ENCODE measurements at regions not wholly inside any gene's neighbourhood (a gene's known extent, or its start where the extent isn't known, plus 50 kb on each side); places are given as distances from the start of the nearest gene placed in this dataset.
A peak's percentile ranks its signal among the peaks of the same experiment; 100 is the strongest.

DNA sequence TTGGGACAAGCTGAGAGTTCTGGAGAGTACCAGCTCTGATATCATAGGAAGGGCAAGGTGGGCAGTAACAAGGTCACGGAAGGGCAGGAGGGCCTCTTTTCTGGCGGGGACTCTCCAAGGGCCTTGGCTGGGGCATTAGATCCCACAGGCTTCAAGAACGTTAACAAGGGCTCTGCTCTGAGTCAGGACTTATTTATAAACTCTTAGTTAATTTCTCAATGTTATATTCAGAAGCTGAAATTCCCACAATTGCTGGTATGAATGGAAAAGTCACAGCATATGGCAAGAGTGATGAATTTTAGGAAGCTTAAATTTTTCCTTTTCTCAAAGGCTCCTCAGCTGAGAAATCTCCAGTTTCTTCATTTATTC lies 320.2 kb upstream of the TBC1D5 start:
- no peaks in the 10 kb centered on the region for H3K27me3 ChIP-seq (ENCODE audit: control insufficient read depth in 1 of 2, insufficient read depth in 1 of 2, low read length in 2 of 2)
- peak overlapping the region; percentile 74 for H3K9ac ChIP-seq (ENCODE audit: low read length)
- H3K9me3 ChIP-seq (ENCODE audit: control insufficient read depth, low read length): no peaks in the 10 kb centered on the region
- no peaks in the 10 kb centered on the region for H3K79me1 ChIP-seq (replicated peaks; ENCODE audit: low read length, poor library complexity, severe bottlenecking)
- no peak overlapping the region for H3K27ac ChIP-seq (ENCODE audit: low read length, poor library complexity, severe bottlenecking)
- no peak overlapping the region for H2AK5ac ChIP-seq (ENCODE audit: low read length, severe bottlenecking)
- WGBS: 83% methylated on average over 1 of the region's 3 CpGs
- no peak overlapping the region for H4K91ac ChIP-seq (ENCODE audit: low read length)
- no peak overlapping the region for H2BK120ac ChIP-seq (ENCODE audit: low read depth, low read length)
- no peaks in the 10 kb centered on the region for H3K36me3 ChIP-seq (ENCODE audit: control insufficient read depth in 1 of 2, insufficient read depth in 2 of 2, low read depth in 1 of 2, low read length in 2 of 2)
- H2BK5ac ChIP-seq (ENCODE audit: low read depth, low read length, poor library complexity, severe bottlenecking): no peak overlapping the region
- H3K4me2 ChIP-seq (ENCODE audit: low read length, poor library complexity, severe bottlenecking): no peak overlapping the region
- peaks cover 2% of the 10 kb centered on the region for H3K4me1 ChIP-seq (ENCODE audit: control insufficient read depth, insufficient read depth, low read depth, low read length)
- no peak for DNase-seq
- no peak overlapping the region for H3K18ac ChIP-seq (ENCODE audit: low read depth in 1 of 2, low read length in 2 of 2)
- no peak overlapping the region for H2BK12ac ChIP-seq (ENCODE audit: low read length in 2 of 2)
- H3K23ac ChIP-seq (ENCODE audit: low read length in 2 of 2): no peak overlapping the region
- H3K14ac ChIP-seq (ENCODE audit: low read length in 2 of 2): no peak overlapping the region
- no peak overlapping the region for H3K4ac ChIP-seq (ENCODE audit: low read depth in 1 of 2, low read length in 2 of 2)
- no peak overlapping the region for H2BK15ac ChIP-seq (ENCODE audit: low read depth, poor library complexity, severe bottlenecking)
- H4K8ac ChIP-seq (ENCODE audit: low read length): no peak overlapping the region
- no peak overlapping the region for H3K4me3 ChIP-seq (ENCODE audit: insufficient read depth in 1 of 2, low read depth in 1 of 2, low read length in 2 of 2)
- no peak overlapping the region for H2AFZ ChIP-seq (ENCODE audit: low read depth, low read length)

DNA sequence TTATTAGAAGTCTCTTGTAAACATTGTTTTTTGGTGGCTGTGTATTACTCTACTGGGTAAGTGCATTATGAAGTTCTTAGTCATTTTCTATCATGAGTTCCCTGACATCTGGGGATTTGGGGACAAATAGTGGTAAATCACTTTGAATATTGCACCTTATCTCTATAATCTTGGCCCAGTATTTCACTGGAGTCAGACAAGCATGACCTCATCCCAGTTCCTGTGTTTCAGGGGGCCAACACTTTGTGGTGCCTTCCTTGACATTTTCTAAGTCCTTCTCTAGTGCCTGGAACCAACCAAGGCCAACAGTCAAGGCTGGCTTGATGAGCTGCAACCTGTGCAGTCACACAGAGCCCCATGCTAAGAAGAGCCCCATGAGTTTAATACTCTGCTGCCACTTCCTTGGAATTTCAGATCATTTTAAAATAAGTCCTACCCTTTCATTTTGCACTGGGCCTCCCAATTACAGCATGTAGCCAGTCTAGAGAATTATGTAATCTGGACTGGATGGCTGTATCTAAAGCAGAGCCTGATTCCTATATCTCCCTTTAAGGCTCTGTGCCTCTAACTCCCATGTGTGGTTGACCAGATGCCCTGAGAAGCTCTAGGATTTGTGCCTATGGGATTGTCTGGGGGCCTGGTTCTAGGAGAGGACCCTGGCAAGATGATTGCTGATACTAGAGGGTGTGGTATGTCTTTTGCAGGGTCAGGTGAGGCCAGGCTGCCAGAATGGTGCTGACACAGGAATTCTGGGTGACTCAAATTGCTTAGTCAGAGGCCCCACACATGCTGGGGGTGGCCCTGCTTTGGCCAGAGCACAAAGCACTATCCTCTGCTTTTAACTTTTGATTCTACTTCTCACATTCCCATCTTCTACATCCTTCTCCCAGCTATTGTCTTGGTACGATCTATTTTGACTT lies 319.6 kb upstream of the TBC1D5 start:
- H3K27me3 ChIP-seq (ENCODE audit: control insufficient read depth in 1 of 2, insufficient read depth in 1 of 2, low read length in 2 of 2): no peaks in the 10 kb centered on the region
- no peaks in the 10 kb centered on the region for H3K79me1 ChIP-seq (replicated peaks; ENCODE audit: low read length, poor library complexity, severe bottlenecking)
- no peak overlapping the region for H3K4me2 ChIP-seq (ENCODE audit: low read length, poor library complexity, severe bottlenecking)
- no peak overlapping the region for H3K4me3 ChIP-seq (ENCODE audit: insufficient read depth in 1 of 2, low read depth in 1 of 2, low read length in 2 of 2)
- H2BK15ac ChIP-seq (ENCODE audit: low read depth, poor library complexity, severe bottlenecking): no peak overlapping the region
- no peak overlapping the region for H3K14ac ChIP-seq (ENCODE audit: low read length in 2 of 2)
- no peaks in the 10 kb centered on the region for H3K9me3 ChIP-seq (ENCODE audit: control insufficient read depth, low read length)
- no peak overlapping the region for H3K27ac ChIP-seq (ENCODE audit: low read length, poor library complexity, severe bottlenecking)
- H4K91ac ChIP-seq (ENCODE audit: low read length): no peak overlapping the region
- no peak overlapping the region for H3K18ac ChIP-seq (ENCODE audit: low read depth in 1 of 2, low read length in 2 of 2)
- H2AK5ac ChIP-seq (ENCODE audit: low read length, severe bottlenecking): no peak overlapping the region
- H4K8ac ChIP-seq (ENCODE audit: low read length): no peak overlapping the region
- H2BK5ac ChIP-seq (ENCODE audit: low read depth, low read length, poor library complexity, severe bottlenecking): no peak overlapping the region
- WGBS: 90% methylated on average over 1 of the region's 1 CpG
- no peak for DNase-seq
- H3K9ac ChIP-seq (ENCODE audit: low read length): peak overlapping the region; percentile 74
- H2BK120ac ChIP-seq (ENCODE audit: low read depth, low read length): no peak overlapping the region
- no peaks in the 10 kb centered on the region for H3K36me3 ChIP-seq (ENCODE audit: control insufficient read depth in 1 of 2, insufficient read depth in 2 of 2, low read depth in 1 of 2, low read length in 2 of 2)
- H3K4me1 ChIP-seq (ENCODE audit: control insufficient read depth, insufficient read depth, low read depth, low read length): peaks cover 2% of the 10 kb centered on the region
- H2BK12ac ChIP-seq (ENCODE audit: low read length in 2 of 2): no peak overlapping the region
- H2AFZ ChIP-seq (ENCODE audit: low read depth, low read length): no peak overlapping the region
- H3K23ac ChIP-seq (ENCODE audit: low read length in 2 of 2): no peak overlapping the region
- H3K4ac ChIP-seq (ENCODE audit: low read depth in 1 of 2, low read length in 2 of 2): no peak overlapping the region

DNA sequence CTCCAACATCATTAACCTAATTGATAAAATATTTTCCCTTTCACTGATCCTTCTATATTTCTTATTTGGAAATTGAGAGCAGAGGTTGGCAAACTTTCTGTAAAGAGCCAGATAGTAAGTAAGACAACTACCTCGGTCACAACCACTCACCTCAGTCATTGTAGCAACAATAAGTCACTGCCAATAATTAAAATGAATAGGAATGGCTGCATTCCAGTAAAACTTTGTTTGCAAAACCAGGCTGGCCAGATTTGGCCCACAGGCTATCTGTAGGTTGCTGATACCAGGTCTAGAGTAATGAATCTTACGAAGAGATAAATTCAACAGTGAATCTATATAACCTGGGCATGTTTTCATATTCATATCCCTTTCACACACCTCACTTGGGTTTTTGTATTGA lies 316.2 kb upstream of the TBC1D5 start:
- no peak overlapping the region for H2AK5ac ChIP-seq (ENCODE audit: low read length, severe bottlenecking)
- H3K4ac ChIP-seq (ENCODE audit: low read depth in 1 of 2, low read length in 2 of 2): no peak overlapping the region
- H3K79me1 ChIP-seq (replicated peaks; ENCODE audit: low read length, poor library complexity, severe bottlenecking): no peaks in the 10 kb centered on the region
- H3K18ac ChIP-seq (ENCODE audit: low read depth in 1 of 2, low read length in 2 of 2): no peak overlapping the region
- DNase-seq: no peak
- no peak overlapping the region for H3K4me3 ChIP-seq (ENCODE audit: insufficient read depth in 1 of 2, low read depth in 1 of 2, low read length in 2 of 2)
- H3K36me3 ChIP-seq (ENCODE audit: control insufficient read depth in 1 of 2, insufficient read depth in 2 of 2, low read depth in 1 of 2, low read length in 2 of 2): no peaks in the 10 kb centered on the region
- no peak overlapping the region for H2BK15ac ChIP-seq (ENCODE audit: low read depth, poor library complexity, severe bottlenecking)
- peaks cover 2% of the 10 kb centered on the region for H3K4me1 ChIP-seq (ENCODE audit: control insufficient read depth, insufficient read depth, low read depth, low read length)
- no peak overlapping the region for H3K23ac ChIP-seq (ENCODE audit: low read length in 2 of 2)
- no peak overlapping the region for H2BK5ac ChIP-seq (ENCODE audit: low read depth, low read length, poor library complexity, severe bottlenecking)
- no peak overlapping the region for H3K27ac ChIP-seq (ENCODE audit: low read length, poor library complexity, severe bottlenecking)
- H4K8ac ChIP-seq (ENCODE audit: low read length): no peak overlapping the region
- H3K14ac ChIP-seq (ENCODE audit: low read length in 2 of 2): no peak overlapping the region
- H2AFZ ChIP-seq (ENCODE audit: low read depth, low read length): no peak overlapping the region
- no peak overlapping the region for H2BK120ac ChIP-seq (ENCODE audit: low read depth, low read length)
- WGBS: 100% methylated on average over 1 of the region's 2 CpGs
- H2BK12ac ChIP-seq (ENCODE audit: low read length in 2 of 2): no peak overlapping the region
- no peaks in the 10 kb centered on the region for H3K27me3 ChIP-seq (ENCODE audit: control insufficient read depth in 1 of 2, insufficient read depth in 1 of 2, low read length in 2 of 2)
- peaks cover 13% of the 10 kb centered on the region for H3K9me3 ChIP-seq (ENCODE audit: control insufficient read depth, low read length)
- H3K9ac ChIP-seq (ENCODE audit: low read length): no peak overlapping the region
- no peak overlapping the region for H3K4me2 ChIP-seq (ENCODE audit: low read length, poor library complexity, severe bottlenecking)
- H4K91ac ChIP-seq (ENCODE audit: low read length): no peak overlapping the region

DNA sequence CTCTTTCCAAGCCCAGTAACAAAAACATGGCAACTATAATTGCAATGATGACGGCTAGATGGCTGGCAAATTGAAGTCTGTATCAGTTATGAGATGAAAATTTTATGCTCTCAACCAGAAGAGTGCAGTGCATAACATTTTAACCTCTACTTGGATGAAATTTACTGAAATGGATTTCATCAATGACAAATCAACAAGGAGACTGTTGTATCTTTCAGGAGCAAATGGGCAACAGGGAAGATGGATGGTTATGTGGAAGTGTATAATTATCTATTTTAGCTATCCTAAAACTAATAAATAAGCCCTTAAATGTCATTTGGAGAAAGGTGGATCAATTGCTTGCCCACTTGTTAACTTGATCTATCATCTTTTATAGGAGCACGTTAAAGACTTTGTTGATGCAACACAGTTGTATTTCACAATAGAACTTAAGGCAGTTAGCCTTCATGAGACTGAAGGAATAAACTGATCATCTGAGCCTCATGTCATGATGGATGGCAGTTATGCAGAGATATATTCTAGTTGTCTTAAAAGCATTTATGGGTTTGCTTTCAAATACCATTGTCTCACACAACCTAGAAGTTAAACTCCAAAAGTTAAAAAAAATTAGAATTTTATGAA lies 315.1 kb upstream of the TBC1D5 start:
- H3K4me1 ChIP-seq (ENCODE audit: control insufficient read depth, insufficient read depth, low read depth, low read length): peaks cover 2% of the 10 kb centered on the region
- no peak overlapping the region for H3K18ac ChIP-seq (ENCODE audit: low read depth in 1 of 2, low read length in 2 of 2)
- DNase-seq: no peak
- peaks cover 13% of the 10 kb centered on the region for H3K9me3 ChIP-seq (ENCODE audit: control insufficient read depth, low read length)
- H3K27ac ChIP-seq (ENCODE audit: low read length, poor library complexity, severe bottlenecking): no peak overlapping the region
- H3K9ac ChIP-seq (ENCODE audit: low read length): no peak overlapping the region
- no peak overlapping the region for H2BK5ac ChIP-seq (ENCODE audit: low read depth, low read length, poor library complexity, severe bottlenecking)
- H3K79me1 ChIP-seq (replicated peaks; ENCODE audit: low read length, poor library complexity, severe bottlenecking): no peaks in the 10 kb centered on the region
- no peak overlapping the region for H3K14ac ChIP-seq (ENCODE audit: low read length in 2 of 2)
- 83% methylated on average over 2 of the region's 2 CpGs for WGBS
- no peak overlapping the region for H3K23ac ChIP-seq (ENCODE audit: low read length in 2 of 2)
- no peak overlapping the region for H4K8ac ChIP-seq (ENCODE audit: low read length)
- no peak overlapping the region for H2BK120ac ChIP-seq (ENCODE audit: low read depth, low read length)
- H4K91ac ChIP-seq (ENCODE audit: low read length): no peak overlapping the region
- H2BK12ac ChIP-seq (ENCODE audit: low read length in 2 of 2): no peak overlapping the region
- no peak overlapping the region for H2AK5ac ChIP-seq (ENCODE audit: low read length, severe bottlenecking)
- no peaks in the 10 kb centered on the region for H3K27me3 ChIP-seq (ENCODE audit: control insufficient read depth in 1 of 2, insufficient read depth in 1 of 2, low read length in 2 of 2)
- H3K4me3 ChIP-seq (ENCODE audit: insufficient read depth in 1 of 2, low read depth in 1 of 2, low read length in 2 of 2): no peak overlapping the region
- H3K36me3 ChIP-seq (ENCODE audit: control insufficient read depth in 1 of 2, insufficient read depth in 2 of 2, low read depth in 1 of 2, low read length in 2 of 2): no peaks in the 10 kb centered on the region
- H2BK15ac ChIP-seq (ENCODE audit: low read depth, poor library complexity, severe bottlenecking): no peak overlapping the region
- no peak overlapping the region for H3K4ac ChIP-seq (ENCODE audit: low read depth in 1 of 2, low read length in 2 of 2)
- H3K4me2 ChIP-seq (ENCODE audit: low read length, poor library complexity, severe bottlenecking): no peak overlapping the region
- no peak overlapping the region for H2AFZ ChIP-seq (ENCODE audit: low read depth, low read length)

Measured in mesenchymal stem cell (in vitro differentiated cells and primary cell).